Mesenchymal stem cell (in vitro differentiated cells and primary cell): ENCODE measurements at regions not wholly inside any gene's neighbourhood (a gene's known extent, or its start where the extent isn't known, plus 50 kb on each side); places are given as distances from the start of the nearest gene placed in this dataset.

Source experiments
- DNase-seq: peaks from one replicate; pipeline ENCODE4 v3.0.0-alpha.2; 2013
- H2AFZ ChIP-seq: one replicate; pipeline ENCODE4 v1.6.1; 2013; ENCODE audit warnings: low read depth, mild to moderate bottlenecking, control low read depth, inconsistent platforms, low read length, moderate library complexity
- H2AK5ac ChIP-seq: 2 replicates; pipeline ENCODE4 v1.6.1; 2013; ENCODE audit warnings: low read length, moderate library complexity, mild to moderate bottlenecking, inconsistent platforms; ENCODE audit not compliant: severe bottlenecking
- H2BK120ac ChIP-seq: one replicate; pipeline ENCODE4 v1.6.1; 2013; ENCODE audit warnings: low read depth, mild to moderate bottlenecking, inconsistent platforms, low read length, moderate library complexity
- H2BK12ac ChIP-seq, 2 experiments: one replicate each; pipeline ENCODE4 v1.6.1; 2013; ENCODE audit warnings: inconsistent platforms in 2 of 2, low read length in 2 of 2, mild to moderate bottlenecking in 2 of 2, moderate library complexity in 2 of 2, control low read depth in 1 of 2
- H2BK15ac ChIP-seq: one replicate; pipeline ENCODE4 v1.6.1; 2013; ENCODE audit warnings: mild to moderate bottlenecking, low read depth, inconsistent platforms; ENCODE audit not compliant: poor library complexity, severe bottlenecking
- H2BK5ac ChIP-seq: 2 replicates; pipeline ENCODE4 v1.6.1; 2013; ENCODE audit warnings: low read depth, mild to moderate bottlenecking, low read length, control low read depth, inconsistent platforms; ENCODE audit not compliant: poor library complexity, severe bottlenecking
- H3K14ac ChIP-seq, 2 experiments: one replicate each; pipeline ENCODE4 v1.6.1; 2013; ENCODE audit warnings: inconsistent platforms in 2 of 2, low read length in 2 of 2, control low read depth in 1 of 2, mild to moderate bottlenecking in 1 of 2, moderate library complexity in 1 of 2
- H3K18ac ChIP-seq, 2 experiments: one replicate each; pipeline ENCODE4 v1.6.1; 2013; ENCODE audit warnings: inconsistent platforms in 2 of 2, low read length in 2 of 2, control low read depth in 1 of 2, low read depth in 1 of 2, mild to moderate bottlenecking in 1 of 2
- H3K23ac ChIP-seq, 2 experiments: one replicate each; pipeline ENCODE4 v1.6.1; 2013; ENCODE audit warnings: inconsistent platforms in 2 of 2, low read length in 2 of 2, mild to moderate bottlenecking in 2 of 2, moderate library complexity in 2 of 2, control low read depth in 1 of 2
- H3K27ac ChIP-seq: 2 replicates; pipeline ENCODE4 v1.5.1; 2013; ENCODE audit warnings: mild to moderate bottlenecking, moderate library complexity, low read length, control low read depth, inconsistent platforms; ENCODE audit not compliant: poor library complexity, severe bottlenecking
- H3K27me3 ChIP-seq, 2 experiments: 2 replicates each; pipeline versions ENCODE4 v1.6.1 to v1.7.0; 2013; ENCODE audit warnings: low read length in 2 of 2, mild to moderate bottlenecking in 2 of 2, moderate library complexity in 2 of 2, control low read depth in 1 of 2, inconsistent platforms in 1 of 2; ENCODE audit not compliant: control insufficient read depth in 1 of 2, insufficient read depth in 1 of 2
- H3K36me3 ChIP-seq, 2 experiments: 2 replicates each; pipeline versions ENCODE4 v1.6.1 to v1.7.0; 2013; ENCODE audit warnings: low read length in 2 of 2, control low read depth in 1 of 2, inconsistent platforms in 1 of 2, low read depth in 1 of 2, mild to moderate bottlenecking in 1 of 2; ENCODE audit not compliant: insufficient read depth in 2 of 2, control insufficient read depth in 1 of 2
- H3K4ac ChIP-seq, 2 experiments: one replicate each; pipeline ENCODE4 v1.6.1; 2013; ENCODE audit warnings: inconsistent platforms in 2 of 2, low read length in 2 of 2, mild to moderate bottlenecking in 2 of 2, moderate library complexity in 2 of 2, control low read depth in 1 of 2, low read depth in 1 of 2
- H3K4me1 ChIP-seq: 2 replicates; pipeline ENCODE4 v1.6.1; 2013; ENCODE audit warnings: low read depth, low read length, control low read depth; ENCODE audit not compliant: control insufficient read depth, insufficient read depth
- H3K4me2 ChIP-seq: 2 replicates; pipeline ENCODE4 v1.6.1; 2013; ENCODE audit warnings: low read length, mild to moderate bottlenecking, inconsistent platforms; ENCODE audit not compliant: poor library complexity, severe bottlenecking
- H3K4me3 ChIP-seq, 2 experiments: 2 replicates each; pipeline versions ENCODE4 v1.5.1 to v1.7.0; 2013; ENCODE audit warnings: low read length in 2 of 2, mild to moderate bottlenecking in 2 of 2, control low read depth in 1 of 2, low read depth in 1 of 2; ENCODE audit not compliant: insufficient read depth in 1 of 2
- H3K79me1 ChIP-seq: replicated peaks from 2 replicates; pipeline ENCODE4 v1.6.1; 2013; ENCODE audit warnings: mild to moderate bottlenecking, control low read depth, low read length, inconsistent platforms; ENCODE audit not compliant: poor library complexity, severe bottlenecking
- H3K9ac ChIP-seq: 2 replicates; pipeline ENCODE4 v1.7.0; 2013; ENCODE audit warnings: mild to moderate bottlenecking, low read length, moderate library complexity
- H3K9me3 ChIP-seq: 2 replicates; pipeline ENCODE4 v1.7.0; 2013; ENCODE audit warnings: mild to moderate bottlenecking, low read length; ENCODE audit not compliant: control insufficient read depth
- H4K8ac ChIP-seq: one replicate; pipeline ENCODE4 v1.6.1; 2013; ENCODE audit warnings: inconsistent platforms, mild to moderate bottlenecking, low read length, moderate library complexity
- H4K91ac ChIP-seq: one replicate; pipeline ENCODE4 v1.6.1; 2013; ENCODE audit warnings: mild to moderate bottlenecking, low read length, inconsistent platforms
- WGBS: methylation state at CpG from one replicate; pipeline ENCODE4 v1.1.7; 2013; ENCODE audit warnings: mixed read lengths; 5-methylcytosine and 5-hydroxymethylcytosine counted together

GRCh38 chr15:96505014-96505413 is 174.5 kb downstream of the NR2F2 start:
- Histone ChIP-seq H3K9me3 (no peaks in the 10 kb centered on the region), H2BK12ac (no peak overlapping the region)

GRCh38 chr15:96514607-96515285 is 184.2 kb downstream of the NR2F2 start:
- Histone ChIP-seq H3K9me3 (peaks cover 11% of the 10 kb centered on the region), H4K91ac (no peak overlapping the region), H3K4me3 (no peak overlapping the region), H3K23ac (no peak overlapping the region), H3K27me3 (no peaks in the 10 kb centered on the region), H3K4me1 (no peaks in the 10 kb centered on the region), H2BK12ac (no peak overlapping the region), H2BK120ac (no peak overlapping the region), H3K14ac (no peak overlapping the region), H3K27ac (no peak overlapping the region), H2AK5ac (no peak overlapping the region), H3K9ac (no peak overlapping the region), H3K18ac (no peak overlapping the region), H2BK15ac (no peak overlapping the region), H3K4me2 (no peak overlapping the region), H2BK5ac (no peak overlapping the region), H3K4ac (no peak overlapping the region), H4K8ac (no peak overlapping the region), H3K79me1 (no peaks in the 10 kb centered on the region), H3K36me3 (no peaks in the 10 kb centered on the region), H2AFZ (no peak overlapping the region)
- DNase-seq: no peak
- 85% methylated on average over 3 of the region's 6 CpGs for WGBS

More at GRCh38 chr15:96505014-96505413, 174.5 kb downstream of the NR2F2 start:
- no peak overlapping the region for H3K4ac ChIP-seq
- no peaks in the 10 kb centered on the region for H3K4me1 ChIP-seq
- no peak overlapping the region for H3K23ac ChIP-seq
- H2BK120ac ChIP-seq: no peak overlapping the region
- H3K79me1 ChIP-seq: no peaks in the 10 kb centered on the region
- H2BK15ac ChIP-seq: no peak overlapping the region
- H4K91ac ChIP-seq: no peak overlapping the region
- DNase-seq: no peak
- no peak overlapping the region for H3K27ac ChIP-seq
- no peak overlapping the region for H2BK5ac ChIP-seq
- H3K18ac ChIP-seq: no peak overlapping the region
- peaks cover 0 to 3% of the 10 kb centered on the region in 2 experiments for H3K27me3 ChIP-seq
- H3K36me3 ChIP-seq: no peaks in the 10 kb centered on the region
- H2AK5ac ChIP-seq: no peak overlapping the region
- H3K4me2 ChIP-seq: no peak overlapping the region
- H3K9ac ChIP-seq: no peak overlapping the region
- H3K4me3 ChIP-seq: no peak overlapping the region
- H4K8ac ChIP-seq: no peak overlapping the region
- no peak overlapping the region for H3K14ac ChIP-seq
- 55% methylated on average over 4 of the region's 4 CpGs for WGBS
- no peak overlapping the region for H2AFZ ChIP-seq

GRCh38 chr15:96515371-96515770 is 184.9 kb downstream of the NR2F2 start:
- WGBS: 87% methylated on average over 3 of the region's 3 CpGs
- H3K23ac ChIP-seq: no peak overlapping the region
- no peak overlapping the region for H3K9ac ChIP-seq

GRCh38 chr15:96521386-96521785 is 190.9 kb downstream of the NR2F2 start:
- H4K91ac ChIP-seq: no peak overlapping the region
- H3K36me3 ChIP-seq: no peaks in the 10 kb centered on the region
- peaks cover 24% of the 10 kb centered on the region for H3K9me3 ChIP-seq
- H3K27ac ChIP-seq: no peak overlapping the region
- no peak overlapping the region for H2BK15ac ChIP-seq
- H3K18ac ChIP-seq: no peak overlapping the region
- peaks cover 0 to 4% of the 10 kb centered on the region in 2 experiments for H3K27me3 ChIP-seq
- H3K4me2 ChIP-seq: no peak overlapping the region
- WGBS: no CpG with 5 or more reads among the region's 1 CpG
- no peak overlapping the region for H3K4ac ChIP-seq
- no peak overlapping the region for H3K23ac ChIP-seq
- DNase-seq: no peak
- no peak overlapping the region for H3K9ac ChIP-seq
- H3K14ac ChIP-seq: no peak overlapping the region
- no peak overlapping the region for H2BK12ac ChIP-seq
- no peak overlapping the region for H4K8ac ChIP-seq
- H2AK5ac ChIP-seq: no peak overlapping the region
- H2BK5ac ChIP-seq: no peak overlapping the region
- H3K4me1 ChIP-seq: no peaks in the 10 kb centered on the region
- no peak overlapping the region for H2BK120ac ChIP-seq
- no peaks in the 10 kb centered on the region for H3K79me1 ChIP-seq
- no peak overlapping the region for H2AFZ ChIP-seq
- no peak overlapping the region for H3K4me3 ChIP-seq

More at GRCh38 chr15:96515371-96515770, 184.9 kb downstream of the NR2F2 start:
- Histone ChIP-seq H3K4ac (no peak overlapping the region), H3K18ac (no peak overlapping the region), H2AK5ac (no peak overlapping the region), H4K8ac (no peak overlapping the region), H3K36me3 (no peaks in the 10 kb centered on the region), H2BK12ac (no peak overlapping the region), H2BK15ac (no peak overlapping the region), H3K4me1 (no peaks in the 10 kb centered on the region), H2BK120ac (no peak overlapping the region), H4K91ac (no peak overlapping the region), H3K27ac (no peak overlapping the region), H3K4me3 (no peak overlapping the region), H3K27me3 (no peaks in the 10 kb centered on the region), H3K4me2 (no peak overlapping the region), H3K9me3 (peaks cover 13% of the 10 kb centered on the region), H3K14ac (no peak overlapping the region), H2BK5ac (no peak overlapping the region), H2AFZ (no peak overlapping the region), H3K79me1 (no peaks in the 10 kb centered on the region)
- DNase-seq: no peak
